HEK293 (cell line): ENCODE measurements at regions not wholly inside any gene's neighbourhood (a gene's known extent, or its start where the extent isn't known, plus 50 kb on each side); places are given as distances from the start of the nearest gene placed in this dataset.

Experiments used
- CTCF ChIA-PET: fragments of 350-600 bp; formaldehyde crosslinking; extraction: SDS; loops from one replicate; lab custom pipeline; 2021; ENCODE audit warnings: antibody characterized with exemption; lab: Yijun Ruan, JAX
- POLR2A ChIA-PET: fragments of 300-600 bp; formaldehyde crosslinking; extraction: SDS; loops from one replicate; lab custom pipeline; 2020; ENCODE audit warnings: antibody characterized with exemption, inconsistent platforms; lab: Yijun Ruan, JAX
- H3K27ac ChIP-seq: fragments of 200-500 bp; sonication (Bioruptor generic); 2 replicates; pipeline ENCODE4 v1.5.1; 2014; ENCODE audit warnings: low read depth, low read length, control low read depth, inconsistent platforms; ENCODE audit errors: extremely low read depth
- H3K36me3 ChIP-seq, 2 experiments: fragments of 200-500 bp in 1 of 2; sonication (Bioruptor generic) in 1 of 2; 1 replicate in 1 of 2; 2 replicates in 1 of 2; pipeline ENCODE4 v1.5.1; 2014 to 2017; ENCODE audit warnings: inconsistent platforms in 2 of 2, low read length in 2 of 2; ENCODE audit not compliant: control insufficient read depth in 2 of 2, insufficient read depth in 1 of 2
- H3K4me1 ChIP-seq: fragments of 200-500 bp; sonication (Bioruptor generic); 2 replicates; pipeline ENCODE4 v1.5.1; 2014; ENCODE audit warnings: mild to moderate bottlenecking, low read length, inconsistent platforms; ENCODE audit not compliant: control insufficient read depth, insufficient read depth
- H3K4me3 ChIP-seq: 2 replicates; pipeline ENCODE4 v1.5.1; 2011; ENCODE audit warnings: low read depth, mild to moderate bottlenecking, control low read depth, low read length, moderate library complexity
- H3K9me3 ChIP-seq: fragments of 200-500 bp; sonication (Bioruptor generic); 2 replicates; pipeline ENCODE4 v1.5.1; 2014; ENCODE audit warnings: low read depth, low read length, inconsistent platforms; ENCODE audit not compliant: control insufficient read depth, insufficient read depth
- AEBP2 ChIP-seq: fragments of 450-650 bp; formaldehyde crosslinking; IDR thresholded peaks from 2 replicates; pipeline ENCODE4 v1.5.1; 2016; ENCODE audit warnings: missing biosample characterization, missing genetic modification characterization, borderline replicate concordance
- KLF9 ChIP-seq: fragments of 450-650 bp; formaldehyde crosslinking; IDR thresholded peaks from 2 replicates; pipeline ENCODE4 v1.5.1; 2016; ENCODE audit warnings: missing biosample characterization, missing genetic modification characterization, low read depth
- PRDM2 ChIP-seq: fragments of 450-650 bp; formaldehyde crosslinking; IDR thresholded peaks from 2 replicates; pipeline ENCODE4 v1.5.1; 2016; ENCODE audit warnings: missing biosample characterization, missing genetic modification characterization, borderline replicate concordance
- ZEB2 ChIP-seq: fragments of 450-650 bp; formaldehyde crosslinking; IDR thresholded peaks from 2 replicates; pipeline ENCODE4 v1.5.1; 2016; ENCODE audit warnings: missing biosample characterization, missing genetic modification characterization
- ZNF311 ChIP-seq: fragments of 450-650 bp; formaldehyde crosslinking; IDR thresholded peaks from 2 replicates; pipeline ENCODE4 v1.5.1; 2017; ENCODE audit warnings: missing biosample characterization, missing genetic modification characterization, borderline replicate concordance
- ZNF324 ChIP-seq: fragments of 450-650 bp; formaldehyde crosslinking; IDR thresholded peaks from 2 replicates; pipeline ENCODE4 v1.5.1; 2016; ENCODE audit warnings: missing biosample characterization, missing genetic modification characterization
- ZNF391 ChIP-seq: fragments of 450-650 bp; formaldehyde crosslinking; IDR thresholded peaks from 2 replicates; pipeline ENCODE4 v1.5.1; 2016; ENCODE audit warnings: low read depth, missing biosample characterization, missing genetic modification characterization, borderline replicate concordance
- ZNF48 ChIP-seq: fragments of 450-650 bp; formaldehyde crosslinking; IDR thresholded peaks from 2 replicates; pipeline ENCODE4 v1.5.1; 2016; ENCODE audit warnings: missing biosample characterization, missing genetic modification characterization
- ZNF664 ChIP-seq: fragments of 450-650 bp; formaldehyde crosslinking; IDR thresholded peaks from 2 replicates; pipeline ENCODE4 v1.5.1; 2016; ENCODE audit warnings: missing biosample characterization, missing genetic modification characterization
- ZNF677 ChIP-seq: fragments of 450-650 bp; IDR thresholded peaks from 2 replicates; pipeline ENCODE4 v1.5.0; 2018; ENCODE audit warnings: missing biosample characterization, mild to moderate bottlenecking, missing genetic modification characterization, moderate library complexity
- ZNF792 ChIP-seq: fragments of 450-650 bp; formaldehyde crosslinking; IDR thresholded peaks from 2 replicates; pipeline ENCODE4 v1.5.1; 2016; ENCODE audit warnings: missing biosample characterization, missing genetic modification characterization
- TF ChIP-seq, protein P1 (sequence below): fragments of 450-650 bp; formaldehyde crosslinking; IDR thresholded peaks from 2 replicates; pipeline ENCODE4 v1.5.1; 2016; ENCODE audit warnings: missing biosample characterization, missing genetic modification characterization
- TF ChIP-seq, protein P2 (sequence below): fragments of 450-650 bp; formaldehyde crosslinking; IDR thresholded peaks from 2 replicates; pipeline ENCODE4 v1.5.1; 2016; ENCODE audit warnings: missing biosample characterization, missing genetic modification characterization
- TF ChIP-seq, protein P3 (sequence below): fragments of 450-650 bp; formaldehyde crosslinking; IDR thresholded peaks from 2 replicates; pipeline ENCODE4 v1.5.1; 2017; ENCODE audit warnings: missing biosample characterization, missing genetic modification characterization

DNA sequence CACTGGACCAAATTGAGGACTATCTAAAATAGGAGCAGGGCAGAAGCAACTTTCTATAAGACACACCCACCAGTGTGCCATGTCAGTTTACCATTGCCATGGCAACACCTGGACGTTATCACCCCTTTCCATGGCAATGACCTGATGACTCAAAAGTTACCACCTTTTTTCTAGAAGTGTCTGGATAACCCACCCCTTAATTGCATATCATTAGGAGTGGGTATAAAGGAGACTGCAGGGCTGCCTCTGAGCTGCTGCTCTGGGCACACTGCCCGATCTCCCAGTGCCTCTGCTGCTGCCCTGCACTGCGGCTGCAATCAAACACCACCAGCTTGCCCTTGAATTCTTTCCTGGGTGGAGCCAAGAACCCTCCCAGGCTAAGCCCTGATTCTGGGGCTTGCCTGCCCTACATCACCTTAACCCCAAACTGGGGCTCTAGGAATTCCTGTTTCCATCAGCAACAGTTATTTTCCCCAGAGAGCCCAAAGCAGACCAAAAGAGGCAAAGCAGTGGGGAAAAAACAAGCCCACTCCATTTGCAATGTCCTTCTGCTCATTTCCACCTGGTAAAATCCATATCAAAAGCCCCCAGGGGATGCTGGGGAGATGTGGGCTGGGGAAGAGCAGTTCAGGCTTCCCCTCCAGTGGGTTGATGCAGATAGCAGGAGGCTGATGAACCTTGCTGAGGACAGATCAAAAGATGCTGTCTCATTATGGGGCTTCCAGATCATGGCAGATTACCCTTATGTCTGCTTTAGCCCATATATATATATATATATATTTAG lies 129.5 kb upstream of the NCOR2 start:
- H3K4me3 ChIP-seq = no peak overlapping the region
- no peak overlapping the region for H3K27ac ChIP-seq
- no peaks in the 10 kb centered on the region for H3K36me3 ChIP-seq
- H3K9me3 ChIP-seq = no peaks in the 10 kb centered on the region
- ChIA-PET POLR2A (interaction anchor here (0.9 kb wide), 1 partner anchor 18 kb away, joined by 3 read pairs; no protein-coding TSS in a partner anchor), CTCF (no interaction called here)
- H3K4me1 ChIP-seq = peaks cover 9% of the 10 kb centered on the region
- TF ChIP-seq, protein P1, sequence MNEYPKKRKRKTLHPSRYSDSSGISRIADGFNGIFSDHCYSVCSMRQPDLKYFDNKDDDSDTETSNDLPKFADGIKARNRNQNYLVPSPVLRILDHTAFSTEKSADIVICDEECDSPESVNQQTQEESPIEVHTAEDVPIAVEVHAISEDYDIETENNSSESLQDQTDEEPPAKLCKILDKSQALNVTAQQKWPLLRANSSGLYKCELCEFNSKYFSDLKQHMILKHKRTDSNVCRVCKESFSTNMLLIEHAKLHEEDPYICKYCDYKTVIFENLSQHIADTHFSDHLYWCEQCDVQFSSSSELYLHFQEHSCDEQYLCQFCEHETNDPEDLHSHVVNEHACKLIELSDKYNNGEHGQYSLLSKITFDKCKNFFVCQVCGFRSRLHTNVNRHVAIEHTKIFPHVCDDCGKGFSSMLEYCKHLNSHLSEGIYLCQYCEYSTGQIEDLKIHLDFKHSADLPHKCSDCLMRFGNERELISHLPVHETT (tag by site-specific recombination) = no peak
- TF ChIP-seq KLF9 (tag by site-specific recombination) = 0 out of 2 replicates have a peak, but pooled peaks have one; percentile 25

GRCh38 chr12:124695861-124696260 lies 128.4 kb upstream of the NCOR2 start:
- Histone ChIP-seq H3K4me1 (peaks cover 9% of the 10 kb centered on the region), H3K27ac (no peak overlapping the region), H3K4me3 (no peak overlapping the region), H3K36me3 (no peaks in the 10 kb centered on the region), H3K9me3 (no peaks in the 10 kb centered on the region)
- TF ChIP-seq ZNF792 = no peak
- TF ChIP-seq, protein P2, sequence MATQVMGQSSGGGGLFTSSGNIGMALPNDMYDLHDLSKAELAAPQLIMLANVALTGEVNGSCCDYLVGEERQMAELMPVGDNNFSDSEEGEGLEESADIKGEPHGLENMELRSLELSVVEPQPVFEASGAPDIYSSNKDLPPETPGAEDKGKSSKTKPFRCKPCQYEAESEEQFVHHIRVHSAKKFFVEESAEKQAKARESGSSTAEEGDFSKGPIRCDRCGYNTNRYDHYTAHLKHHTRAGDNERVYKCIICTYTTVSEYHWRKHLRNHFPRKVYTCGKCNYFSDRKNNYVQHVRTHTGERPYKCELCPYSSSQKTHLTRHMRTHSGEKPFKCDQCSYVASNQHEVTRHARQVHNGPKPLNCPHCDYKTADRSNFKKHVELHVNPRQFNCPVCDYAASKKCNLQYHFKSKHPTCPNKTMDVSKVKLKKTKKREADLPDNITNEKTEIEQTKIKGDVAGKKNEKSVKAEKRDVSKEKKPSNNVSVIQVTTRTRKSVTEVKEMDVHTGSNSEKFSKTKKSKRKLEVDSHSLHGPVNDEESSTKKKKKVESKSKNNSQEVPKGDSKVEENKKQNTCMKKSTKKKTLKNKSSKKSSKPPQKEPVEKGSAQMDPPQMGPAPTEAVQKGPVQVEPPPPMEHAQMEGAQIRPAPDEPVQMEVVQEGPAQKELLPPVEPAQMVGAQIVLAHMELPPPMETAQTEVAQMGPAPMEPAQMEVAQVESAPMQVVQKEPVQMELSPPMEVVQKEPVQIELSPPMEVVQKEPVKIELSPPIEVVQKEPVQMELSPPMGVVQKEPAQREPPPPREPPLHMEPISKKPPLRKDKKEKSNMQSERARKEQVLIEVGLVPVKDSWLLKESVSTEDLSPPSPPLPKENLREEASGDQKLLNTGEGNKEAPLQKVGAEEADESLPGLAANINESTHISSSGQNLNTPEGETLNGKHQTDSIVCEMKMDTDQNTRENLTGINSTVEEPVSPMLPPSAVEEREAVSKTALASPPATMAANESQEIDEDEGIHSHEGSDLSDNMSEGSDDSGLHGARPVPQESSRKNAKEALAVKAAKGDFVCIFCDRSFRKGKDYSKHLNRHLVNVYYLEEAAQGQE = peak; percentile 97
- CTCF ChIA-PET = no interaction called here
- POLR2A ChIA-PET = interaction anchor here (0.9 kb wide), 1 partner anchor 19 kb away, joined by 3 read pairs; no protein-coding TSS in a partner anchor

- ChIA-PET POLR2A (no interaction called here), CTCF (interaction anchor here (0.6 to 0.7 kb wide), 2 partner anchors 32 to 90 kb away, joined by 3 read pairs; no protein-coding TSS in a partner anchor)
- Histone ChIP-seq H3K9me3 (no peaks in the 10 kb centered on the region), H3K27ac (no peak overlapping the region), H3K4me3 (no peak overlapping the region), H3K4me1 (peaks cover 9% of the 10 kb centered on the region), H3K36me3 (no peaks in the 10 kb centered on the region)
- TF ChIP-seq ZNF664 (tag by site-specific recombination) = no peak
- no peak for TF ChIP-seq ZNF48 (tag by site-specific recombination)
- no peak for TF ChIP-seq ZNF391
- TF ChIP-seq ZNF324 = no peak
- no peak for TF ChIP-seq ZNF677 (tag by site-specific recombination)
- TF ChIP-seq, protein P3, sequence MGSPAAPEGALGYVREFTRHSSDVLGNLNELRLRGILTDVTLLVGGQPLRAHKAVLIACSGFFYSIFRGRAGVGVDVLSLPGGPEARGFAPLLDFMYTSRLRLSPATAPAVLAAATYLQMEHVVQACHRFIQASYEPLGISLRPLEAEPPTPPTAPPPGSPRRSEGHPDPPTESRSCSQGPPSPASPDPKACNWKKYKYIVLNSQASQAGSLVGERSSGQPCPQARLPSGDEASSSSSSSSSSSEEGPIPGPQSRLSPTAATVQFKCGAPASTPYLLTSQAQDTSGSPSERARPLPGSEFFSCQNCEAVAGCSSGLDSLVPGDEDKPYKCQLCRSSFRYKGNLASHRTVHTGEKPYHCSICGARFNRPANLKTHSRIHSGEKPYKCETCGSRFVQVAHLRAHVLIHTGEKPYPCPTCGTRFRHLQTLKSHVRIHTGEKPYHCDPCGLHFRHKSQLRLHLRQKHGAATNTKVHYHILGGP (tag by site-specific recombination) = no peak
- TF ChIP-seq ZNF311 = no peak
- no peak for TF ChIP-seq PRDM2 (tag by site-specific recombination)
- TF ChIP-seq ZEB2 (tag by site-specific recombination) = peak; percentile 72
- no peak for TF ChIP-seq AEBP2 (tag by site-specific recombination)
Measured at GRCh38 chr12:124694846-124695497, 127.6 kb upstream of the NCOR2 start.
